ENCODE measurements at regions not wholly inside any gene's neighbourhood (a gene's known extent, or its start where the extent isn't known, plus 50 kb on each side); places are given as distances from the start of the nearest gene placed in this dataset.

DNA sequence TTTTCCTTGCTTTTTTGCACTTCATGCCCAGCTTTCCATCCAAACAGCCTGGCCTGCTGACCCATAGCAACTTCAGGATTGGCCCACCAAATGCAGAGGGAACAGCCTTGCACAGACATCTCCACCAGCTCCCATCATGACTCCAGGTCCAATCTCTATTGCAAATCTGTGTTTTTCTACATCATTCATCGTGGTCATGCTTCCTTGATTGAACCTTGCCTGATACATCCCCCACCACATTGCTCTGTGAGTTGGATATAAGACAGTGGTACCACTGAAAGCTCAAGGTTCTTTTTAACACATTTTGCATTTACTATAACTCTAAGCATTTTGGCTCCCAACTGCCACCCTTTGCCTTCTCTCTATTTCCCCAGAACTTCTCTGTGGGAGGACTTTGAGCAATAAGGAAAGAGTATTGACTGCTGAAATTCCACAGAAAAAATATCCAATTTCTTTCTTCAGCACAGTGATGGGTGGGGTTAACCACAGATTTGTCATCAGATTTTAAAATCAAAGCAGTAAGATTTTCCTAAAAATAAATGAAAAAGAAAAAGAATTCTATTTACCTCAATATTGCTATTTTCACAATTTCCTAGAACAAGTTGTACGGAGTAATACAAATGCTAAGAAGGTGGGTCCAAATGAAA is 114.6 kb upstream of the GALNT15 start:
- no peaks in the 10 kb centered on the region for H4K20me1 ChIP-seq
- H3K27me3 ChIP-seq = no peaks in the 10 kb centered on the region
- H3K9me3 ChIP-seq = no peaks in the 10 kb centered on the region
- no peak overlapping the region for H3K9ac ChIP-seq
- H3K36me3 ChIP-seq = no peaks in the 10 kb centered on the region
- no peak overlapping the region for H3K4me2 ChIP-seq
- H3K27ac ChIP-seq = no peak overlapping the region
- no peak overlapping the region for H3K4me3 ChIP-seq
- peaks cover 2% of the 10 kb centered on the region for H3K4me1 ChIP-seq
- TF ChIP-seq Cebpa-rat (IDR thresholded peaks at IDR 0.05) = no peak

DNA sequence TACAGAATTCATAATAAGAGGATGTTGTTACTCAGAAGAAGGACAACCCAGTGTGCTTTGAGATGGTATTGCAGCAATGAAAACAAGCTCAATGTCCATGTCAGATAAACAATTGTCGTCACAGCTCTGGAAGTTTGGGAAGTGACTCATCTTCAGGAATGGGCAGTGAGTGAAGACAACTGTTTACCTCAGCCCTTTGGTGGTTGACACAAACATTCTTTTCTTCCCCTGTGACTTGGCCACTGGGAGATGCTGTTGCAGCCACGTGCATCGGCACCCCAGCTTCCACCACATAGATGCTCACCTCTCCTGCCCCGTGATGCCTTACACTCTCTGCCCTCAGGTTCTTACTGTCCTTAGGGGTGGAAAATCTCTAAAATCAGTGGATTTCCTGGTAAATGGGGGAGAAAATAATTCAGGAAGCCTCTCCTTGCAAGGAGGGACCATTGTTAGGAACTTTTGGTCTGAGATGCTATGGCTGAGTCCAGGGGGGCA is 114.1 kb upstream of the GALNT15 start:
- H3K27ac ChIP-seq = no peak overlapping the region
- no peak overlapping the region for H3K4me3 ChIP-seq
- no peaks in the 10 kb centered on the region for H3K4me1 ChIP-seq
- H4K20me1 ChIP-seq = no peaks in the 10 kb centered on the region
- no peak overlapping the region for H3K4me2 ChIP-seq
- TF ChIP-seq Cebpa-rat (IDR thresholded peaks at IDR 0.05) = no peak
- no peaks in the 10 kb centered on the region for H3K36me3 ChIP-seq
- no peaks in the 10 kb centered on the region for H3K27me3 ChIP-seq
- H3K9ac ChIP-seq = no peak overlapping the region
- H3K9me3 ChIP-seq = no peaks in the 10 kb centered on the region

DNA sequence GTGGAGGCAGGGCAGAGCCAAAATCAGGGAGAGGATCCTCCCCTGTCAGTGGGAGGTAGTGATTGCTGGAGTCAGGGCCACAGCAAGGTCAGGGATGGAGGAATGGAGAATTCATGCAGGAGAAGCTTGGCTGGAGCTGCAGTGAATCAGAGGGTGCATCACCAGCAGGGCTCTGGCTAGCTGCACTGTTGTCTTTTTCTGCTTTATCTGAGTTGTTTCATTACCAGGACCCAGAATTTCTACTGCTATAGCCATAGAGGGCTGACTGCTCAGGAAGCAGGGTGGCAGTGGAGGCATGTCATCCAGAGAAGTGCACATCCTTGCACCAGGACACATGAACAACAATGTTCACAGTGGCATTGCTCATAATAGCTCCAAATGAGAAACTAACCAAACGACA is 113.5 kb upstream of the GALNT15 start:
- Histone ChIP-seq H3K4me3 (no peak overlapping the region), H3K4me2 (no peak overlapping the region), H3K36me3 (no peaks in the 10 kb centered on the region), H3K9ac (no peak overlapping the region), H3K27ac (no peak overlapping the region), H4K20me1 (no peaks in the 10 kb centered on the region), H3K27me3 (no peaks in the 10 kb centered on the region), H3K4me1 (no peaks in the 10 kb centered on the region), H3K9me3 (no peaks in the 10 kb centered on the region)
- no peak for TF ChIP-seq Cebpa-rat (IDR thresholded peaks at IDR 0.05)

DNA sequence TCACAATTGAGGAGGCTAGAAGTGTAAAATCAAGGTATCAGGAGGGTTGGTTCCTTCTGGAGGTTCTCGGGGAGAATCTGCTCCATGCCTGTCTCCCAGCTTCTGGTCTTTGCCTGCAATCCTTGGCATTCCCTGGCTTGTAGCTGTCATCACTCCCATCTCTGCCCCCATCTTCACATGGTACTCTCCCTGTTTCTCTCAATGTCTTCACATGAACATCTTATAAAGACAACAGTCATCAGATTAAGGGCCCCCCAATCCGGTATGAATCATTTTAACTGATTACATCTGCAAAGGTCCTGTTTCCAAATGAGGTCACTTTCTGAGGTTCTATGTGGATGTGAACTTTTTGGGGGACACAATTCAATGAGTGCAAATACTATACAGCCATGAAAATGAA is 113.0 kb upstream of the GALNT15 start:
- H3K27ac ChIP-seq = no peak overlapping the region
- H3K9ac ChIP-seq = no peak overlapping the region
- TF ChIP-seq Cebpa-rat (IDR thresholded peaks at IDR 0.05) = no peak
- no peaks in the 10 kb centered on the region for H3K36me3 ChIP-seq
- no peaks in the 10 kb centered on the region for H3K4me1 ChIP-seq
- no peaks in the 10 kb centered on the region for H3K27me3 ChIP-seq
- no peaks in the 10 kb centered on the region for H3K9me3 ChIP-seq
- no peak overlapping the region for H3K4me3 ChIP-seq
- no peaks in the 10 kb centered on the region for H4K20me1 ChIP-seq
- H3K4me2 ChIP-seq = no peak overlapping the region

DNA sequence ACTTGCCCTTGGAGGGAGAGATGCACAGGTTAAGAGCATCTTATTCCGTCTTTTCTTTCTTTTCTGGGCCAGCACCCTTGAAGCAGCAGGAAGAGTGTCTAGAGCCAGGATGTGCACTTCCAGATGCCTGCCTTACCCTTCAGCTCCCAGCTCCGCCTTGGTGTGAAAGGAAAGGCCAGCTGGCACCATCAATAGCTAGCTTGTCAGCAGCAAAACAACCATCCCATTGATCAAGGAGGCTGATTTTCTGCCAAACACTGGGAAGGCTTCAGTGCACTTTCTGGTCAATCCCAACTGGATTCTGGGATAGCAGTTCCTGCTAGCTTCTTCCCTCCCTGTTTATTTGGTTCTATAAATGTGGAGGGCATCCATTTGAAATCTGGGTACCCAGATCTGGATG is 110.9 kb upstream of the GALNT15 start:
- Histone ChIP-seq H3K27ac (no peak overlapping the region), H3K4me1 (no peaks in the 10 kb centered on the region), H3K9me3 (no peaks in the 10 kb centered on the region), H3K4me3 (no peak overlapping the region), H3K4me2 (no peak overlapping the region), H3K9ac (no peak overlapping the region), H3K36me3 (no peaks in the 10 kb centered on the region), H4K20me1 (no peaks in the 10 kb centered on the region), H3K27me3 (no peaks in the 10 kb centered on the region)
- no peak for TF ChIP-seq Cebpa-rat (IDR thresholded peaks at IDR 0.05)

DNA sequence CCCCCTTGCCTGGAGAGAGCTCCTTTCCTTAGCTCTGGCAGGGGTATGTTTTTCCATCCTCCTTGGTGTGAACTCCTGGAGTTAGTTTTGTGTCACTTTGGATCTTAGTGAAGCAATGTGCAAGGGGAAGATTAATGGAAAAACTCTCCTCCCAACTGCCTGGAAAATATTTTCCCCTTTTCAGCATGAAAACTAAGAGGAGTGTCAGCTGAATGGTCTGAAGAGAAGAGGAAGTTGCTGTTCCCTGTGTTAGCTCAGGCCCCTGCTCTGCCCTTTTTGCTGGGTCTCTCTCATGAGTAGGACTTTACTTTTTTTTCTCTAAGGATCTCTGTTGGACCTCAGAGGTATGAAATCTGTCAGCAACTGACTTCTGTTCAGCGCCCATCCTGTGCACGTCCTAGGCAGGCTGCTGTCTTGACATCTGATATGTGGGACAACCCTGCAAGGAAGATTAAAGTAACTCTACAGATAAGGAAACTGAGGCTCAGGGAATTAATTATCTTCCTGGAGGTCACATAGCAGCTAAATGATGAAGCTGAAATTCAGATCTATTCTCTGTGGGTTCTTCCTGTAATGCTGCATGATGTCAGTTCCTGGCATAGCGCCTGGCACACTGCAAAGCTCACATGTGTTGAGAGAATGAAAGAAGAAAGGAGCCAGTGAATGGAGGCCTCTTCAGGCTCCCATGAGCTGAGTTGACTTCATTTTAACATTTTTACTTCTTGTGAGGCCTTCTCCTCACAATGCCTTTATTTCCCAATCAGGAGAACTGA is 109.7 kb upstream of the GALNT15 start:
- Histone ChIP-seq H3K9ac (no peak overlapping the region), H3K27ac (no peak overlapping the region)

DNA sequence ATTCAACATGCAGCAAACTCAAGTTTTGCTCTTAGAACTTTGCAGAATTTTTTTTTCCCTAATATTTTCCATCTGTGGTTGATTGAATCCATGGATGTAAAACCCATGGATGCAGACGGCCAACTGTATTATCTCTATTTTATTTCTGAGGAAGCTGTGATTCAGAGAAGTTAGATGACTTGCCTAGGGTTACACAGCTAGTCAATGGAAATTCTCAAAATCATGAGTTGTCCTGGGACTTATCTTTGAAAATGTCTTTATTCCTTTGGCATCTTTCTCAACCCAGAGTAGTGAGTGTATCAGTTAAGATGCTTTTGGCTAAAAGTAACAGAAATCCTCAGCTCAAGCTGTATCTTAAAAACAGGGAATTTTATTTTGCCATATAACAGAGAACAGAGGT is 107.9 kb upstream of the GALNT15 start:
- Histone ChIP-seq H3K27ac (no peak overlapping the region), H3K9ac (no peak overlapping the region), H3K9me3 (peaks cover 6% of the 10 kb centered on the region; the same call in 1 of the 2 replicates), H3K4me1 (no peaks in the 10 kb centered on the region), H3K4me3 (no peak overlapping the region), H3K36me3 (no peaks in the 10 kb centered on the region), H3K27me3 (no peaks in the 10 kb centered on the region), H3K4me2 (no peak overlapping the region), H4K20me1 (no peaks in the 10 kb centered on the region)
- no peak for TF ChIP-seq Cebpa-rat (IDR thresholded peaks at IDR 0.05)

More for the DNA sequence above, 109.7 kb upstream of the GALNT15 start:
- Histone ChIP-seq H3K4me3 (no peak overlapping the region), H4K20me1 (no peaks in the 10 kb centered on the region), H3K4me2 (no peak overlapping the region), H3K9me3 (no peaks in the 10 kb centered on the region), H3K4me1 (no peaks in the 10 kb centered on the region), H3K36me3 (no peaks in the 10 kb centered on the region), H3K27me3 (no peaks in the 10 kb centered on the region)
- TF ChIP-seq Cebpa-rat (IDR thresholded peaks at IDR 0.05) = no peak

DNA sequence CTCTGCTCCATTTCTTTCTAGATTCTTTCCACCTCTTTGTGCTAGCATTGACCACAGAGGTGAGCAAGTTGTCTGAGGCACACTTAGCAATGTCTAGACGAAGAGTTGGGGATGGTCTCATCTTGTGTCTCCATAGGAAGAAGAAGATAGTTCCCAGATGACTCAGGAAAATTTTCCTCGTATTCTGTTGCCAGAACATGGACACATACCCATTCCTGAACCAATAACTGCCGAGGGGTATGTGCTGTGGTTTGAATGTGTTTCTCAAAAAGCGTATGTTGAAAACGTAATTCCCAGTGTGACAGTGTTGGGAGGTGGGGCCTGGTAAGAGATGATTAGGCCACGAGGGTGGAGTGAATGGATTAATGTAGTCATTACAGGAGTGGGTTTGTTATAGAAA is 107.5 kb upstream of the GALNT15 start:
- Histone ChIP-seq H3K4me1 (no peaks in the 10 kb centered on the region), H3K27ac (no peak overlapping the region), H3K4me3 (no peak overlapping the region), H3K9me3 (peaks cover 10% of the 10 kb centered on the region), H3K36me3 (no peaks in the 10 kb centered on the region), H3K9ac (no peak overlapping the region), H3K4me2 (no peak overlapping the region), H3K27me3 (no peaks in the 10 kb centered on the region), H4K20me1 (no peaks in the 10 kb centered on the region)
- no peak for TF ChIP-seq Cebpa-rat (IDR thresholded peaks at IDR 0.05)

DNA sequence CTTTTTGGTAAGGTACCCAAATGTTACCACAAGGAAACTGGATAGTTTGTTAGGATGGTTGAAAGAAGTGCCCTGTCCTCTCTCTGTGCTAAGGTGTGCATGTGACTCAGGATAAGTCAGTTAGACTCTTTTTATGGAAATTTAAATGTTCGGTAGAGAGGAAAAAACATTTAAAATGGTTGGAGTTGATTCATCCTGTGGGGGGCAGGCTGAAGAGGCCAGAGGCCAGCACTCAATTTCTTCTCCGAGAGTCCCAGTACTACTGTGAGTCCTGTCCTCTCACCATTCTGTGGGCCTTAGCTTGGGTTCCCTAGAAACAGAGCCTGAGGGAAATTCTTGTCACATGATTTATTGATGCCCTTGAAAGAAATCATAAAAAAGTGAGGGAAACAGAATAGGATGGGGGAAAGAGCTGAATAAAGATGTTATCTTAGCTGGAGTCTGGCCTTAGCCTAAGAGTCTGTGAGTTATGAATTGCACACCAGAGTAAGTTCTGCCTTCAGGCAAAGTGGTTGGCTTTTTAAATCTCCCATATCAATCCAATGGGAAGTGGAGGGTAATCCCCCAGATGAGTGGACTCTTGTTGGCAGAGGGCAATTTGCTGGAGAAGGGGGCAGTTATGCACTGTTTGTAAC is 106.5 kb upstream of the GALNT15 start:
- no peak for TF ChIP-seq Cebpa-rat (IDR thresholded peaks at IDR 0.05)
- Histone ChIP-seq H4K20me1 (no peaks in the 10 kb centered on the region), H3K4me1 (no peaks in the 10 kb centered on the region), H3K4me2 (no peak overlapping the region), H3K27me3 (no peaks in the 10 kb centered on the region), H3K4me3 (no peak overlapping the region), H3K9me3 (peaks cover 12% of the 10 kb centered on the region), H3K36me3 (no peaks in the 10 kb centered on the region), H3K9ac (no peak overlapping the region), H3K27ac (no peak overlapping the region)

Data from BLaER1 (cell line).